Fibroblast of the aortic adventitia (primary cell): ENCODE measurements at regions not wholly inside any gene's neighbourhood (a gene's known extent, or its start where the extent isn't known, plus 50 kb on each side); places are given as distances from the start of the nearest gene placed in this dataset.
"Not testable (repeated sequence)": the region's sequence is repeated elsewhere in the genome, so short reads cannot be mapped to it uniquely, and the experiment has no call there.

Source experiments
- DNase-seq: peaks from one replicate; pipeline ENCODE4 v3.0.0-alpha.2; 2010; ENCODE audit warnings: low read depth
- H3K4me3 ChIP-seq: 2 replicates; pipeline ENCODE4 v1.5.1; 2011; ENCODE audit warnings: low read depth, mild to moderate bottlenecking, control low read depth, low read length, moderate library complexity
- TF ChIP-seq, protein P1 (sequence below): IDR thresholded peaks from 2 replicates; pipeline ENCODE4 v1.5.1; 2011; ENCODE audit warnings: mild to moderate bottlenecking, low read length, control low read depth, inconsistent platforms; ENCODE audit not compliant: insufficient read depth

DNA sequence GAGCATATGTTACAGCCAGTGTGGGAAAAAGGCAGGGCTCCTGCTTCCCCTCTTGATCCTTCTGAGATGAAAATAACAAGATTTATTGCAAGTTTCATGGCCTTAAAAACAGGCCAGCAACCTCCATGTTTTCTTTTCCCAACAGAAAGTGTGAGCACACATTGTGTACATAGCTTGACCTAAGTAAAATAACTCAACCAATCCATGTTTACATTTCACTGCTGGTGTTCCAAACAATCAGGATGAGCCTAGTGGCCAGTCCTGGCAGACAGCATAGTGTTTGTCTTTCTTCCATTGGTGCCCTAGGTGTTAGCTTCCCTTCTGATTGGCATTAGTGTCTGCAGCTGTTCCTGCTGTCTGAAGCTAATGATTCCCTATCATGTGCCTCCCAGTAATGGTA lies 847.7 kb downstream of the EPHA3 start:
- TF ChIP-seq, protein P1, sequence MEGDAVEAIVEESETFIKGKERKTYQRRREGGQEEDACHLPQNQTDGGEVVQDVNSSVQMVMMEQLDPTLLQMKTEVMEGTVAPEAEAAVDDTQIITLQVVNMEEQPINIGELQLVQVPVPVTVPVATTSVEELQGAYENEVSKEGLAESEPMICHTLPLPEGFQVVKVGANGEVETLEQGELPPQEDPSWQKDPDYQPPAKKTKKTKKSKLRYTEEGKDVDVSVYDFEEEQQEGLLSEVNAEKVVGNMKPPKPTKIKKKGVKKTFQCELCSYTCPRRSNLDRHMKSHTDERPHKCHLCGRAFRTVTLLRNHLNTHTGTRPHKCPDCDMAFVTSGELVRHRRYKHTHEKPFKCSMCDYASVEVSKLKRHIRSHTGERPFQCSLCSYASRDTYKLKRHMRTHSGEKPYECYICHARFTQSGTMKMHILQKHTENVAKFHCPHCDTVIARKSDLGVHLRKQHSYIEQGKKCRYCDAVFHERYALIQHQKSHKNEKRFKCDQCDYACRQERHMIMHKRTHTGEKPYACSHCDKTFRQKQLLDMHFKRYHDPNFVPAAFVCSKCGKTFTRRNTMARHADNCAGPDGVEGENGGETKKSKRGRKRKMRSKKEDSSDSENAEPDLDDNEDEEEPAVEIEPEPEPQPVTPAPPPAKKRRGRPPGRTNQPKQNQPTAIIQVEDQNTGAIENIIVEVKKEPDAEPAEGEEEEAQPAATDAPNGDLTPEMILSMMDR: no peak
- no peak for DNase-seq
- no peak overlapping the region for H3K4me3 ChIP-seq

- DNase-seq: peak; percentile 5
- H3K4me3 ChIP-seq: no peak overlapping the region
- TF ChIP-seq, protein P1: no peak
These were observed 850.0 kb downstream of the EPHA3 start for GRCh38 chr3:89957451-89957850.

DNA sequence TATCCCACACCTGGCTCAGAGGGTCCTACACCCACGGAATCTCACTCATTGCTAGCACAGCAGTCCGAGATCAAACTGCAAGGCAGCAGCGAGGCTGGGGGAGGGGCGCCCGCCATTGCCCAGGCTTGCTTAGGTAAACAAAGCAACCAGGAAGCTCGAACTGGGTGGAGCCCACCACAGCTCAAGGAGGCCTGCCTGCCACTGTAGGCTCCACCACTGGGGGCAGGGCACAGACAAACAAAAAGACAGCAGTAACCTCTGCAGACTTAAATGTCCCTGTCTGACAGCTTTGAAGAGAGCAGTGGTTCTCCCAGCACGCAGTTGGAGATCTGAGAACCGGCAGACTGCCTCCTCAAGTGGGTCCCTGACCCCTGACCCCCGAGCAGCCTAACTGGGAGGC lies 850.7 kb downstream of the EPHA3 start:
- not testable (repeated sequence) for DNase-seq, H3K4me3 ChIP-seq

DNA sequence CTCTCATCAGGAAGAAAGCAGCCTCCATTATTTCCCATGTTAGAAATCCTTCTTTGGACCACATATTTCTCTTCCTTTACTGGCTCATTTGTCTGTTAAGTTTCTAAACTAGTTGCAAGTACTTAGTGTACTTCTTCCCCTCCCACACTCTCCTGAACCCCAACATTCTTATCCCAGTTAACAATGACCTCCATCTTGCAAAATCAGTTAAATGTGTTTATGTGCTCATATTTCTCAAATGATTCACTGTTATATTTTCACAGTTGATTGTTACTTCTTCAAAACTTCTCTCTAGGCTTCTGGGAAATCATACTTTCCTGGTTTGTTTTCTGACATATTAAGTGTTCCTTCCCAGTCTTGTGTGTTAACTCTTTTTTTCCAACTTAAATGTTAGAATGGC lies 856.9 kb downstream of the EPHA3 start:
- no peak overlapping the region for H3K4me3 ChIP-seq
- TF ChIP-seq, protein P1: no peak
- peak; percentile 18 for DNase-seq

DNA sequence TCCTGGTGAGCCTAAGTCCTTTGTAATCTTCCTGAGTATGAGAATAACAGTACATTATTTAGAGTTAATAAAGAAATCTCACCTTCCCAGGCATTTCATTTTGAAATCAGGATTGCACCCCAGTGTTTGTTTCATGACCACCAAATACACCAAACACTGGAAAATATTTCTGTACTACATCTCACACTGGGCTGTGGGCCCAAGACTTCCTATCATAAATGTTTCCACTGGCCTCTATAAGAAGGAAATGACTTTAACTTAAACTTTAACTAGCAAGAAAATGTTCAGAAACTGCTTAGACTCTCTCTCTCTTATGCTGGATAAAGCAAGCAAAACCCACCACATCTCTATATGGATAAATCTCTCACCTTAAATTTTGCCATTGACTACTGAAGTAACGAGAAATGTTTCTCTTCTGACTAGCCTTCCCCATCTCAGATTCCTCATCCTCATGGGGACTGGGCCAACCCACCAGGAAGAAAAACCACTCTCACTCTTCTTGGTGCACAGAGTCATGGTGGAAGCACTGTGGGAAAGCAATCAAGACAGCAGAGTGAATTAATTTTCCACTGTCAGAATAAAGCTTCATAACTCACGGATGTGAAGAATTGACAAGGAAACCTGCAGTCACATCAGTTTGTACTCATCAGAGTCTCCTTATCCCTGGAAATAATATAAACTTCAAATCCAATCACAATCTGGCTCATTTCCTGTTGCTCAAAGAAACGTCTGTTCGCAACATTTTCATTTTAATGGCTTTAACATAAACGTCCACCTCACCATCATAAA lies 859.6 kb downstream of the EPHA3 start:
- TF ChIP-seq, protein P1: no peak
- no peak overlapping the region for H3K4me3 ChIP-seq
- DNase-seq: no peak

DNA sequence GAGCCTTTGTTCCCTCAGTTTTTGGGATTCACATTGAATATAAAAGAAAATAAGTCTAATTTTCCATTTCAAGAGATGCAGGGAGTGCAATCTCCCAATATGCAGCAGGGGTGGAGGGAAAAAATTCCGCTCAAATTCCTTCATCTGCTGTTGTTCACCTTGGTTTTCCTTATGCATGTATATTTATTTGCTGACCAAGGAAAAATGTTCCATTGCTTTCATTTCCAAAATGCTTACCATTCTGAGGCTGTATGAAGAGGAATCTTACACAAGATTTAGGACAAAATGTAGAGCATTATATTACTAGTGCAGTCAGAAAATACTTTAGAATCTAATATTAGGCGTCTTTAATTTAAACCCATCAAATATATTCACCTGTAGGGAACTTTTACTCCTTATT lies 863.9 kb downstream of the EPHA3 start:
- TF ChIP-seq, protein P1: no peak
- DNase-seq: no peak
- no peak overlapping the region for H3K4me3 ChIP-seq

- TF ChIP-seq, protein P1: no peak
- no peak for DNase-seq
- no peak overlapping the region for H3K4me3 ChIP-seq
These were observed 865.7 kb downstream of the EPHA3 start for GRCh38 chr3:89973156-89973555.
